ENCODE measurements at regions not wholly inside any gene's neighbourhood (a gene's known extent, or its start where the extent isn't known, plus 50 kb on each side); places are given as distances from the start of the nearest gene placed in this dataset.

DNA sequence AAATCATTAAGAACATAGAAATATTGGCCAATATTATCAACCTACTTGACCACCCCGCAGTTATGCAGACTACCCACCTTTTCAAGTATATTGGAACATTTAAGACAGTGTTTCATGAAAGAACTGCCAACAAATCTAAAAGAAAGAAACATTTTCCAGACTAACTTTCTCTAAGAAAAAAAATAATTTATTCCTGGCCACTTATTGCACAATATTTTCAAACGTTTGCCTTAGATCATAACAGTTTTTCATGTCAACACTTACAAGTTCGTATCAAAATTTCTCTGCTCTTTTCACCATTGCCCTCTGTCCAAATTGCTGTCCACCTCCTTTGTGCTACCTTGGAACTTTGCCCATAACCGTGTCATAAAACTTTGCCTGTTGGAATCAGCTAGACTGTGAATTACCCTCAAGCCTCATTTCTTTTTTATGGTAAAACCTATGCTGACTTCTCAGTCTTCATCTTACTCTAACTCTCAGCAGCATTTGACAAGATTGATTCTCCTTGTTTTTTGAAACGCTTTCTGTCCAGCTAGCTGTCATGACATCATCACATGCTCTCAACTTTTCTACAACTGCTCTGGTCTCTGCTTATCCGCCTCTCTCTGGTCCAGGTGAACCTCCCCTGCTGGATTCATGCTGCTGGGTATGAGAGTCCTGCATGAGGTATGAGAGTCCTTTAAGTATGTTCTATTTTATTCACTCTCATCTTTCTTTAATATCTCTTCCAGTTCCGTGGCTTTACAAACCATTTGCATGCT is 92.8 kb upstream of the CHRM3 start:
- intact Hi-C loops (cut with micrococcal nuclease; ENCODE audit: unreplicated experiment): no loop called here

DNA sequence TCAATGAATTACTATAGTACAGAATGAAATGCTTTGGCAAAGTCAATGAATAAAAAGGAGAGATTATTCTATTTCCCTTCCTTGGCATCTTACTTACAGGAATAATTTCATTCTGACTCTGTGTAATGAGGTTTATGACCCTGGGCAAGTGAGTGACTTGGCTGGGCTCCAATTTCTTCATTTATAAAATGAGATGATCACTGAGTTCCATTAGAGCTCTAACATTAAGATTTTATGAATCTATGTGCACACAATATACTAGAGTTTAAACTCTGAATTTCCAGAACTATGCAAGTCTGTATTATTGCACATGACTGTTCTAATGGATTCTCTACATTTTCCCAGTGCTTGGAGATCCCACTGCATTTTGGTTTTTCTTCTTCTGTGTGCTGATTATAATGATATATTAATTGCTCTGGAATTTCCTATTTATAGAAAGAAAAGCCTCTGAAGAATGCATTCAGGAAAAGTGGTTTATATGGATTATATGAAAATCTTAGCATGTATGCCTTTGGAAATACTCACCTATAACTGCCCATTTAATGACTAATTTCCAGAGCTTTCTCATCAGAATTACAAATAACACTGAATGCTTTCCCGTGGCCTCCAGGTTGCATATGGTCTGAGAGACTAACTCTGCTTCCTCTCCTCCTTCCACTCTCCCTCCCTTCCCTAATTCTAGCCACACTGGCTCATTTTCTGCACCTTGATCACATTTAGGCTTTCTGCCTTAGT is 97.4 kb upstream of the CHRM3 start:
- Histone ChIP-seq H3K36me3 (replicated peaks in 1 of 2; ENCODE audit: control insufficient read depth in 1 of 2, insufficient read depth in 2 of 2, low read length in 2 of 2) (no peaks in the 10 kb centered on the region), H3K79me2 (ENCODE audit: insufficient read depth, low read length) (no peaks in the 10 kb centered on the region), H4K20me1 (ENCODE audit: insufficient read depth, low read length) (no peaks in the 10 kb centered on the region), H3K4me2 (ENCODE audit: low read depth, low read length) (no peak overlapping the region), H3K4me3 (replicated peaks in 1 of 3; ENCODE audit: insufficient read depth in 1 of 3, low read depth in 2 of 3, low read length in 3 of 3) (no peak overlapping the region), H3K27ac (ENCODE audit: extremely low read length, insufficient read depth, low read length) (no peak overlapping the region), H3K9me3 (ENCODE audit: low read length) (peaks cover 88% of the 10 kb centered on the region), H3K4me1 (ENCODE audit: insufficient read depth, low read length) (no peaks in the 10 kb centered on the region), H3K9ac (ENCODE audit: insufficient read depth, low read depth, low read length) (no peak overlapping the region), H2AFZ (ENCODE audit: low read length) (no peak overlapping the region), H3K27me3 (ENCODE audit: control insufficient read depth in 1 of 2, insufficient read depth in 2 of 2, low read length in 2 of 2) (no peaks in the 10 kb centered on the region)
- ChIA-PET CTCF (ENCODE audit: low intra/inter-chr PET ratio, low total read pairs) (no interaction called here), POLR2A (no interaction called here)
- intact Hi-C loops (cut with micrococcal nuclease; ENCODE audit: unreplicated experiment) (no loop called here), in situ Hi-C loops (cut with HindIII; ENCODE audit: extremely low pct_ligation_motif_present, low pct_unique_long_range_greater_than_20kb) (no loop called here)
- BruUV-seq (replicated peaks): no TSS peak
- no peak for ATAC-seq
- no peak for FAIRE-seq
- WGBS (ENCODE audit: low lambda C conversion rate): 0% methylated on average over 1 of the region's 1 CpG
- no peak for DNase-seq (ENCODE audit: low spot score)
- TF ChIP-seq, protein P1, sequence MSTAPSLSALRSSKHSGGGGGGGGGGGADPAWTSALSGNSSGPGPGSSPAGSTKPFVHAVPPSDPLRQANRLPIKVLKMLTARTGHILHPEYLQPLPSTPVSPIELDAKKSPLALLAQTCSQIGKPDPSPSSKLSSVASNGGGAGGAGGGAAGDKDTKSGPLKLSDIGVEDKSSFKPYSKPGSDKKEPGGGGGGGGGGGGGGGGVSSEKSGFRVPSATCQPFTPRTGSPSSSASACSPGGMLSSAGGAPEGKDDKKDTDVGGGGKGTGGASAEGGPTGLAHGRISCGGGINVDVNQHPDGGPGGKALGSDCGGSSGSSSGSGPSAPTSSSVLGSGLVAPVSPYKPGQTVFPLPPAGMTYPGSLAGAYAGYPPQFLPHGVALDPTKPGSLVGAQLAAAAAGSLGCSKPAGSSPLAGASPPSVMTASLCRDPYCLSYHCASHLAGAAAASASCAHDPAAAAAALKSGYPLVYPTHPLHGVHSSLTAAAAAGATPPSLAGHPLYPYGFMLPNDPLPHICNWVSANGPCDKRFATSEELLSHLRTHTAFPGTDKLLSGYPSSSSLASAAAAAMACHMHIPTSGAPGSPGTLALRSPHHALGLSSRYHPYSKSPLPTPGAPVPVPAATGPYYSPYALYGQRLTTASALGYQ (CRISPR knock-in tag; IDR thresholded peaks at IDR 0.05): no peak
- TF ChIP-seq, protein P2, sequence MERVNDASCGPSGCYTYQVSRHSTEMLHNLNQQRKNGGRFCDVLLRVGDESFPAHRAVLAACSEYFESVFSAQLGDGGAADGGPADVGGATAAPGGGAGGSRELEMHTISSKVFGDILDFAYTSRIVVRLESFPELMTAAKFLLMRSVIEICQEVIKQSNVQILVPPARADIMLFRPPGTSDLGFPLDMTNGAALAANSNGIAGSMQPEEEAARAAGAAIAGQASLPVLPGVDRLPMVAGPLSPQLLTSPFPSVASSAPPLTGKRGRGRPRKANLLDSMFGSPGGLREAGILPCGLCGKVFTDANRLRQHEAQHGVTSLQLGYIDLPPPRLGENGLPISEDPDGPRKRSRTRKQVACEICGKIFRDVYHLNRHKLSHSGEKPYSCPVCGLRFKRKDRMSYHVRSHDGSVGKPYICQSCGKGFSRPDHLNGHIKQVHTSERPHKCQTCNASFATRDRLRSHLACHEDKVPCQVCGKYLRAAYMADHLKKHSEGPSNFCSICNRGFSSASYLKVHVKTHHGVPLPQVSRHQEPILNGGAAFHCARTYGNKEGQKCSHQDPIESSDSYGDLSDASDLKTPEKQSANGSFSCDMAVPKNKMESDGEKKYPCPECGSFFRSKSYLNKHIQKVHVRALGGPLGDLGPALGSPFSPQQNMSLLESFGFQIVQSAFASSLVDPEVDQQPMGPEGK (CRISPR knock-in tag; IDR thresholded peaks at IDR 0.05): no peak
- TF ChIP-seq, protein P3, sequence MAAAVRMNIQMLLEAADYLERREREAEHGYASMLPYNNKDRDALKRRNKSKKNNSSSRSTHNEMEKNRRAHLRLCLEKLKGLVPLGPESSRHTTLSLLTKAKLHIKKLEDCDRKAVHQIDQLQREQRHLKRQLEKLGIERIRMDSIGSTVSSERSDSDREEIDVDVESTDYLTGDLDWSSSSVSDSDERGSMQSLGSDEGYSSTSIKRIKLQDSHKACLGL (CRISPR knock-in tag; IDR thresholded peaks at IDR 0.05): no peak
- TF ChIP-seq, protein P4, sequence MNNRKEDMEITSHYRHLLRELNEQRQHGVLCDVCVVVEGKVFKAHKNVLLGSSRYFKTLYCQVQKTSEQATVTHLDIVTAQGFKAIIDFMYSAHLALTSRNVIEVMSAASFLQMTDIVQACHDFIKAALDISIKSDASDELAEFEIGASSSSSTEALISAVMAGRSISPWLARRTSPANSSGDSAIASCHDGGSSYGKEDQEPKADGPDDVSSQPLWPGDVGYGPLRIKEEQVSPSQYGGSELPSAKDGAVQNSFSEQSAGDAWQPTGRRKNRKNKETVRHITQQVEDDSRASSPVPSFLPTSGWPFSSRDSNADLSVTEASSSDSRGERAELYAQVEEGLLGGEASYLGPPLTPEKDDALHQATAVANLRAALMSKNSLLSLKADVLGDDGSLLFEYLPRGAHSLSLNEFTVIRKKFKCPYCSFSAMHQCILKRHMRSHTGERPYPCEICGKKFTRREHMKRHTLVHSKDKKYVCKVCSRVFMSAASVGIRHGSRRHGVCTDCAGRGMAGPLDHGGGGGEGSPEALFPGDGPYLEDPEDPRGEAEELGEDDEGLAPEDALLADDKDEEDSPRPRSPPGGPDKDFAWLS (CRISPR knock-in tag; IDR thresholded peaks at IDR 0.05; ENCODE audit: borderline replicate concordance): no peak
- TF ChIP-seq ZNF343 (CRISPR knock-in tag; IDR thresholded peaks at IDR 0.05): no peak

More for the DNA sequence above, 92.8 kb upstream of the CHRM3 start:
- H3K4me1 ChIP-seq (ENCODE audit: insufficient read depth, low read length): no peaks in the 10 kb centered on the region
- no peaks in the 10 kb centered on the region for H3K79me2 ChIP-seq (ENCODE audit: insufficient read depth, low read length)
- ATAC-seq (no peak), DNase-seq (ENCODE audit: low spot score) (no peak), FAIRE-seq (no peak)
- no peak overlapping the region for H3K9ac ChIP-seq (ENCODE audit: insufficient read depth, low read depth, low read length)
- TF ChIP-seq ZNF775 (CRISPR knock-in tag; IDR thresholded peaks at IDR 0.05; ENCODE audit: borderline replicate concordance) (no peak), ATF7 (IDR thresholded peaks at IDR 0.05) (peak; percentile 51; the same call in 1 of the 2 replicates), ATF7 (CRISPR knock-in tag; IDR thresholded peaks at IDR 0.05) (no peak), CREB1 (IDR thresholded peaks at IDR 0.05) (peak; percentile 25; the same call in 1 of the 2 replicates), CREB1 (CRISPR knock-in tag; IDR thresholded peaks at IDR 0.05) (no peak), CEBPB (IDR thresholded peaks at IDR 0.05; ENCODE audit: borderline replicate concordance, low read depth, low read length) (peak; percentile 41; the same call in 1 of the 2 replicates)
- no peak overlapping the region for H2AFZ ChIP-seq (ENCODE audit: low read length)
- POLR2A ChIA-PET: no interaction called here
- BruUV-seq (replicated peaks): no TSS peak
- no peak overlapping the region for H3K27ac ChIP-seq (ENCODE audit: extremely low read length, insufficient read depth, low read length)
- H3K4me3 ChIP-seq (replicated peaks in 1 of 3; ENCODE audit: insufficient read depth in 1 of 3, low read depth in 2 of 3, low read length in 3 of 3): no peak overlapping the region
- H3K36me3 ChIP-seq (replicated peaks in 1 of 2; ENCODE audit: control insufficient read depth in 1 of 2, insufficient read depth in 2 of 2, low read length in 2 of 2): no peaks in the 10 kb centered on the region
- H3K27me3 ChIP-seq (ENCODE audit: control insufficient read depth in 1 of 2, insufficient read depth in 2 of 2, low read length in 2 of 2): no peaks in the 10 kb centered on the region
- in situ Hi-C loops (cut with HindIII; ENCODE audit: extremely low pct_ligation_motif_present, low pct_unique_long_range_greater_than_20kb): no loop called here
- no peak overlapping the region for H3K4me2 ChIP-seq (ENCODE audit: low read depth, low read length)
- WGBS (ENCODE audit: low lambda C conversion rate): 2% methylated on average over 7 of the region's 7 CpGs
- peaks cover 88% of the 10 kb centered on the region for H3K9me3 ChIP-seq (ENCODE audit: low read length)
- no peaks in the 10 kb centered on the region for H4K20me1 ChIP-seq (ENCODE audit: insufficient read depth, low read length)
- CTCF ChIA-PET (ENCODE audit: low intra/inter-chr PET ratio, low total read pairs): no interaction called here
